ENCODE measurements at regions not wholly inside any gene's neighbourhood (a gene's known extent, or its start where the extent isn't known, plus 50 kb on each side); places are given as distances from the start of the nearest gene placed in this dataset.
A peak's percentile ranks its signal among the peaks of the same experiment; 100 is the strongest.

DNA sequence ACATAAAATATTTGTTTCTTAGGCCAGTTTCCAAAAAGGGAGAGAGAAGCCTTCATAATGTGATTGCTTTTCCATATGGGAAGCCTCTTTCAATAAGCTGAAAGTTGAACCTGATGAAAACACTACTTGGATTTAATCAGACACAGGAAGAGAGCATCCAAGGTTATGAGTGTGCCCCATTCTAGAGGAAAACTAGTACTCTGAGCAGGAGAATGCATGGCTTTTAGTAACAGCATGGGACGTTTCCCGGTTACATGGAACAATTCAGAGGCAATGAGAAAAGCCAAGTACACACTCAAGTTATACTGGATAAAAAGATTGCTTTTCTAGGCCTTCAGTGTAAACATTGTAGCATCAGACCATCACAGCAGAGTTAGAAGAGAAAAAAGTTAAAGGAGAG, 315.8 kb downstream of the ZNF516 start:
- DNase-seq: no peak

GRCh38 chr18:76177160-76177559, 317.9 kb downstream of the ZNF516 start:
- no peak for DNase-seq

DNA sequence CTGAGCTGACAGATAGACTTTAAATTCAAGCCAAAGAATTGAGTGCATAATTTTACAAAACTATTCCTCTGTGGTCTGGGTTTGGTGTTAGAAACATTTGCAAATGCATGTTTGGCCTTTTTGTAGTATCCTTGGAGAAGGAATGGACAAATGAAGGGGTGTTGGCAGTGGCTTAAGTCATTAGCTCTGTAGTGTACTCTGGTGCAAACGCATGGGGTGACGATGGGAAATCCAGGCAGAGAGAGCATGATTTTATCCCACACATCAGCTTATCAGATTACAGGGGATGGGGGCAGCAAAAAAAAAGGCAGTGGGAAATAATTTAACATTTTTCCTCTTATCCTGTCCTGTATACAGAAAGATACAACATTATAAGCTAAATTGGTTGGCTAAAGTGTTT, 320.6 kb downstream of the ZNF516 start:
- DNase-seq: no peak

DNA sequence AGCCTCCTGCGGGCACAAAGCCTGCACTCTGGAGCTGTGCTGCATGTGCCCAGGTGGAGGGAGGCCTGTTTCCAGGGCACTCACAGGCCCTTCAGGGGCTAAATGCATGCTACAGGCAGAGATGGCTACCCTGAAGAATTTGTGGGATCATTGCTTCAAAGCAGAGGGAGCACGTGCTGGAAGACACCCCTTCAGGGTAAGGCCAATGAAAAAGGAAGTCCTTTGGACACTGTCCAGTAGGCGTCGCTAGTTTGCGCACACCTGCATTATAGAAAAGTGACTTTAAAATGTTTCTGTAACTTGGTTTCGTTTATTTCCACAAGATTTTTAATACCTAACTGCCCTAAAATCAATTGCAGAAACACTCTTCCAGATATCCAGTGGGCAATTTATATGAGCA, 325.3 kb downstream of the ZNF516 start:
- DNase-seq: no peak

GRCh38 chr18:76167845-76168621, 327.0 kb downstream of the ZNF516 start:
- DNase-seq: no peak

DNA sequence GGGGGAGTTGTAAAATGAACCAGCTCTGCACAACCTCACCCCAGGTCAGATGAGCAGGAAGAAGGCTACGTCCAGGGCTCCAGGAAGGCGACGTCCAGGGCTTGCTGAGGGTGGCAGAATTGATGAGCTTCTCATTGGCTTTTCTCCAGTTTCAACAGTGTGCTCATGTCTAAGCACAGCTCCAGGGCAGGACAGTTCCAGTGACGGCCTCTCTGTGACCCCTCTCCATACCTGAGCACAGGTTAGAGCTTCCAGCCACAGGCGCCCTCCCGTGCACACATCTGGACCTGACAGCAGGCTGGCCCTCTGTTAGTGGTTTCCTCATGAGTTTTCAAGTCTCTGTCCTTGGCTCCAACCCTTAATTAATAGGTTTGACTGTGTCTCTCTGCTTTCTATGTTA, 327.6 kb downstream of the ZNF516 start:
- DNase-seq: no peak

DNA sequence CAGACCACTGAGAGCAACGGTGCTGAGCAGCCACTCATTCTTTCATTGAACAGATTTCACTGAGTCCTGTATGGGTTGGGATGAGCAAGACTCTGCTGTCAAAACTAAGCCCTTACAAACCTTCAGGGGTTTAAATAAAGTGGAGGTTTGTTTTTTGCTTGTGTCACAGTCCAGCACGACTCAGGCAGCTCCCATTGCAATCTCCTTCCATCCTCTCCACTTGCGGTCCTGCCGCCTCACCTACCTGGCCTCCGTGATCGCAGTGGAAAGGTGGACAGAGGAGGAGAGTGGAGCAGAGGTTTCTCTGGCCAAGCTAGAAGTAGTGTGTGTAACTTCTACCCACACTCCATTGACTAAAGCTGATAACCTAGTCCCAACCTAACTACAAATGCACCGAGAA, 332.2 kb downstream of the ZNF516 start:
- no peak for DNase-seq

GRCh38 chr18:76161983-76162382, 333.1 kb downstream of the ZNF516 start:
- no peak for DNase-seq

DNA sequence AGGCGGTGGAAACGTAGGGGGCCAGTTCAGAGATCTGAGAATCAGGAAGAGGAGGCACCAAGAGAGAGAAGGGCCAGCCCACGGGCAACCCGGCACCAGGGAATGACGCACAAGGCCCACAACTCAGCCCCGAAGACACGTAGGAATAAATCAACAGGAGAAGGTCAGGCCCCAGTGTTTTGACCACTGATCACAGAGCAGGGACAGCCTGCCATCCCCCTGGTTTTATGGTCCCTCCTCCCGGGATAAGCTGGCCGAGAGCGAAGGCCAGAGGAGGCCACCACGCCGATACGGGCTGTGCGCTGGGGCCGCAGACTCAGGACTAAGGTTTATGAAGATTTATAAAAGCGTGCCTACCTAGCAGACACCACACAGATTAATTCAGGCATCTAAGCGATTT, 341.4 kb downstream of the ZNF516 start:
- DNase-seq: no peak

DNA sequence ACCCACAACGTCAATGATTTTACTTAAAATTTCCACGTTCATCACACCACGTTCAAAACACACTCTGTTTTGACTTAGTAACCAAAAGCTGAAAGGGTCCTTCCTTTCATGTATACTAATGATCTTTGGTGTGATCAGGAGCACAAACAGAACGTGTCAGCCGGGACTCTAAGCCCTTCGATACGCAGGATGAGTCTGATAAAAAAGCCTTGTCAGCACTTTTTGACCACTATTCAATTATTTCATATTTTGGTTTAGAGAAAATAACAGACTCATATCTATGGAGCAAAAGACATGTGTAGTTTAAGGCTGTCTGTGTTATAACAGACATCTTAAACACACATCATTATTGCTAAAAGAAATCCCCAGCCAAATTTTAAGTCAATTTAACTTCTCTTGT, 345.3 kb downstream of the ZNF516 start:
- no peak for DNase-seq

- DNase-seq: no peak
Measured at GRCh38 chr18:76149284-76149683, 345.8 kb downstream of the ZNF516 start.

- no peak for DNase-seq
Measured at GRCh38 chr18:76145521-76146376, 349.3 kb downstream of the ZNF516 start.

DNA sequence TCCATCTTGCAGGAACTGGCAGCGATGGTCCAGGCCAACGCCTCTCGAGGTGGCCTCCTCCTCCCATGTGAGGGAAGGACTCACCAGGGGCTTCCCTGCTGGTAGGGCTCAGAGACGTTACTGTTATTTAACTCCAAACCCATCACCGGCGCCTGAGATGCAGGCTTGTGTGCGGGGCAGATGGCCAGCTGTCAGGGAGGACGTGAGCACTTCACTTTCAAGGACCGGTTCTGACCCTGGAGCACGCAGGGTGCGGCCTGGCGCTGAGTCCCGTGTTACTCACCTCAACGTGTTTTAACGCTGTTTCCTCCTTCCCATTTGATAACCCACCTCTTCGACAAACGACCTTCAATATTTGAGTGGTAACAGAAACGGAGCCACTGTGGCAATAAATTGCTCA, 350.2 kb downstream of the ZNF516 start:
- no peak for DNase-seq

DNA sequence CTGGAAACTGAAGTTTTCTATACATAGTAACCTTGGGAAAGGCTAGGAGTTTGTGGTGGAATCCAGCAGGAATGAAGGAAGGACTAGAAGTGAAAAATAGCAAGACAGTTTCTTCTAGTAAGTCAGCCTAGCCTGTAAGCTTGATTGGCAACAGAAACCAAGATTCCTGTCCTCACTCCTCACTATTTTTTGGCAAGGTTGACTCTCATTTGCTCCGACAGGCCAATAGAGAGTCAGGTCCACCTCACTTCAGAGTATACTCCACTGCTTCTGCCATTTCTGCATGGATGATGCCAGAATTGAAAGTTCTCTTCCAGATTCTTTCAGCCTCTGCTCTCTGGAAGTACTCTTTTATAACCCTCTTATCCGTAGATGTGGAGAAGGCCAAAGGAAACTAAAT, 352.4 kb downstream of the ZNF516 start:
- DNase-seq: no peak

GRCh38 chr18:76139844-76140243, 355.2 kb downstream of the ZNF516 start:
- no peak for DNase-seq

DNA sequence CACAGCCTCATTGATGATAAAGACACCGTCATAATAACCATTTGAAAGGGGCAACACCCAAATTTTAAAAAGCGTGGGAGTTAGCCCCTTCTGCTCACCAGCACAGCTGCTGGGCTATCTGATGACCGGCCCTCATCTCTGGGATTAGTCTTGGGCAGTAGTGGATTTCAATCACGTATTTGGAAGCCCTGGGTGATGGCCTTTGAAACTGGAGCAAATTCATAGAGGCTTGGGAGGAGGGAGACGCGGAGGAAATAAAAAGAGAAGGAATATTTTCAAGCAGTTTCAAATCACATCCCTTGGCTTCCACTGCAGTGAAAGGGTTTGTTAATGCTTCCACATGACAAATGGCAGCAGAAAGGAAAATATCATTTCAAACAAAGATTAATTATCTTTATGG, 357.8 kb downstream of the ZNF516 start:
- DNase-seq: no peak

DNA sequence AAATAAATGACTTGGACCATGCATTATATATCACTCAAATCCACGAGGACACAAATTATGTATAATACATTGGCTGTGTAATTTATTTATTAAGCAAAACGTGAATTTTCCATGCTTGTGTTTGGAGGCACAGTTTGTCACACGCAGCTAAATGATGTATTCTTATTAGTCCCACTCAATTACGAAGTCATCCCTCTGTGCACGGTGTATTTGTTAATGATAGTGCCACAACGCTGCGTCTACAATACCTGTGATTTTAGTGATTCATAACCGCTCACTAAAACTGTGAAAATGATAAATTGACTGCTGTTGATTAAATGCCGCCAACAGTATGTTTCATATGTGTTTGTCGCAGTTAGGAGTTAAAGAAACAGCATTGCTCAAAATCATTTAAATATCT, 358.3 kb downstream of the ZNF516 start:
- DNase-seq: no peak

GRCh38 chr18:76134628-76135027, 360.4 kb downstream of the ZNF516 start:
- no peak for DNase-seq

- no peak for DNase-seq
Measured at GRCh38 chr18:76133873-76134272, 361.2 kb downstream of the ZNF516 start.

GRCh38 chr18:76131738-76132137, 363.3 kb downstream of the ZNF516 start:
- DNase-seq: peak; percentile 3

- no peak for DNase-seq
Measured at GRCh38 chr18:76130845-76131244, 364.2 kb downstream of the ZNF516 start.

DNA sequence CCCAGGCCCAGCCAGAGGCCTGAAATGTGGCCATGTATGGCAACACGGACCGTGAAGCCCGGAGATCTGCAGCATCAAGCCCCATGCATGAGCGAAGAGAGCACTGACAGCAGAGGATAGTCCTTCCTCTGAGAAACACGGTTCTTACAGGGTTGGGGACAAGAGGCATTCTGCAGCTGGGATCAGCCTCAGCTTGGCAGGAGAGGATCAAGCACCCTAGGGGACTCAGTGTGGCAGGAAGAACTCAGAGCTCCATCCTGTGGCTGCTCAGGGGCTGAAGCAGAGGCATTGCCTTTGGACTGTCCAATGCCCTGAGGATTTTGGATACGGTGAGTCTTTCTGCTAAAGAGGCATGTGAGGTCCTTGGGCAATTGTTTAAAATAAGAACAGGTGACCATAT, 368.7 kb downstream of the ZNF516 start:
- DNase-seq: no peak

DNA sequence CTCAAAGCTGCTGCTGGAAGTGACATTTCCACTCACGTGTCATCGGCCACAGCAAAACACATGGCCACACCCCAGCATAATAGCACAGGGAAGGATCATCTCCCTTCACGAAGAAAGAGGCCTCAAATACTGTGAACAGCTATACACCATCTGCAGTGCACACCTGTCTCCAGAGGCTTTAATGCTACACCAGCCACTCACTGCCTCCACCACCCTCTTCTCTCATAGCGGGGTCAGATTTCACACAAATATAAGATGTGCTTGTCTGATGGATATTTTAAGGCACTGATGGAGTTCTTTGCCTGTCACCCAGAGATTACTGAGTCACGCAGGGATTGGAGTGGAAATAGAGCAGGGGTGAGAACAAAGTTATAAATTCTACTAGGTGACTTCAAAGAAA, 374.0 kb downstream of the ZNF516 start:
- no peak for DNase-seq

GRCh38 chr18:76115580-76115979, 379.5 kb downstream of the ZNF516 start:
- no peak for DNase-seq
